Gastrocnemius medialis (tissue), 4 donors: ENCODE measurements at regions not wholly inside any gene's neighbourhood (a gene's known extent, or its start where the extent isn't known, plus 50 kb on each side); places are given as distances from the start of the nearest gene placed in this dataset.

ENCODE experiments used
- POLR2A ChIP-seq, 2 donors: fragments of 450-650 bp; IDR thresholded peaks; one replicate each; pipeline ENCODE4 v1.6.1; 2017; ENCODE audit warnings: antibody characterized with exemption in 2 of 2, mild to moderate bottlenecking in 2 of 2, moderate library complexity in 2 of 2
- TF ChIP-seq, protein P1 (sequence below), 5 experiments: fragments of 450-650 bp in 3 of 5; fragments of 200-600 bp in 2 of 5; sonication (generic) in 2 of 5; IDR thresholded peaks in 4 of 5; conservative IDR thresholded peaks in 1 of 5; 1 replicate in 4 of 5; 2 replicates in 1 of 5; pipeline ENCODE4 v1.5.1; 2016 to 2019; ENCODE audit warnings: antibody characterized with exemption in 5 of 5, mild to moderate bottlenecking in 3 of 5, moderate library complexity in 3 of 5

GRCh38 chrX:42456176-42456700, 321.7 kb downstream of the PPP1R2C start:
- TF ChIP-seq, protein P1, sequence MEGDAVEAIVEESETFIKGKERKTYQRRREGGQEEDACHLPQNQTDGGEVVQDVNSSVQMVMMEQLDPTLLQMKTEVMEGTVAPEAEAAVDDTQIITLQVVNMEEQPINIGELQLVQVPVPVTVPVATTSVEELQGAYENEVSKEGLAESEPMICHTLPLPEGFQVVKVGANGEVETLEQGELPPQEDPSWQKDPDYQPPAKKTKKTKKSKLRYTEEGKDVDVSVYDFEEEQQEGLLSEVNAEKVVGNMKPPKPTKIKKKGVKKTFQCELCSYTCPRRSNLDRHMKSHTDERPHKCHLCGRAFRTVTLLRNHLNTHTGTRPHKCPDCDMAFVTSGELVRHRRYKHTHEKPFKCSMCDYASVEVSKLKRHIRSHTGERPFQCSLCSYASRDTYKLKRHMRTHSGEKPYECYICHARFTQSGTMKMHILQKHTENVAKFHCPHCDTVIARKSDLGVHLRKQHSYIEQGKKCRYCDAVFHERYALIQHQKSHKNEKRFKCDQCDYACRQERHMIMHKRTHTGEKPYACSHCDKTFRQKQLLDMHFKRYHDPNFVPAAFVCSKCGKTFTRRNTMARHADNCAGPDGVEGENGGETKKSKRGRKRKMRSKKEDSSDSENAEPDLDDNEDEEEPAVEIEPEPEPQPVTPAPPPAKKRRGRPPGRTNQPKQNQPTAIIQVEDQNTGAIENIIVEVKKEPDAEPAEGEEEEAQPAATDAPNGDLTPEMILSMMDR (IDR thresholded peaks at IDR 0.05 in 4 of 5, conservative IDR thresholded peaks at IDR 0.05 in 1 of 5): no peak
- TF ChIP-seq POLR2A (IDR thresholded peaks at IDR 0.05): no peak
